NCI-H446 (cell line): ENCODE measurements at regions not wholly inside any gene's neighbourhood (a gene's known extent, or its start where the extent isn't known, plus 50 kb on each side); places are given as distances from the start of the nearest gene placed in this dataset.
A peak's percentile ranks its signal among the peaks of the same experiment; 100 is the strongest.

Experiments
- DNase-seq, 2 experiments: peaks; one replicate each; lab custom pipeline; 2025; lab: John Stamatoyannopoulos, UW

GRCh38 chr3:161555320-161555719 lies 58.7 kb downstream of the OTOL1 start:
- no peak for DNase-seq

- no peak for DNase-seq
Measured at GRCh38 chr3:161556533-161556932, 59.9 kb downstream of the OTOL1 start.

GRCh38 chr3:161556941-161557340 lies 60.3 kb downstream of the OTOL1 start:
- DNase-seq, result no peak

- no peak for DNase-seq
Measured at GRCh38 chr3:161557445-161558150, 61.0 kb downstream of the OTOL1 start.

GRCh38 chr3:161558236-161558635 lies 61.6 kb downstream of the OTOL1 start:
- peak in 1 of 2 experiments; percentile 18 for DNase-seq

- DNase-seq, result peak; percentile 28 to 68
Measured at GRCh38 chr3:161559177-161559998, 62.8 kb downstream of the OTOL1 start.

GRCh38 chr3:161560008-161560637 lies 63.5 kb downstream of the OTOL1 start:
- peak; percentile 29 to 50 for DNase-seq

GRCh38 chr3:161567577-161568361 lies 71.2 kb downstream of the OTOL1 start:
- DNase-seq, result no peak

GRCh38 chr3:161568671-161569070 lies 72.1 kb downstream of the OTOL1 start:
- no peak for DNase-seq

- no peak for DNase-seq
Measured at GRCh38 chr3:161571951-161572350, 75.3 kb downstream of the OTOL1 start.

- DNase-seq, result no peak
Measured at GRCh38 chr3:161573136-161573535, 76.5 kb downstream of the OTOL1 start.

- no peak for DNase-seq
Measured at GRCh38 chr3:161575901-161576300, 79.3 kb downstream of the OTOL1 start.

- DNase-seq, result no peak
Measured at GRCh38 chr3:161576311-161576710, 79.7 kb downstream of the OTOL1 start.

GRCh38 chr3:161576714-161577510 lies 80.3 kb downstream of the OTOL1 start:
- no peak for DNase-seq

- DNase-seq, result no peak
Measured at GRCh38 chr3:161577662-161578061, 81.1 kb downstream of the OTOL1 start.

- DNase-seq, result no peak
Measured at GRCh38 chr3:161579395-161580126, 83.0 kb downstream of the OTOL1 start.

- DNase-seq, result no peak
Measured at GRCh38 chr3:161585922-161586321, 89.3 kb downstream of the OTOL1 start.

- no peak for DNase-seq
Measured at GRCh38 chr3:161586556-161587235, 90.1 kb downstream of the OTOL1 start.

GRCh38 chr3:161598639-161599038 lies 102.0 kb downstream of the OTOL1 start:
- no peak for DNase-seq

GRCh38 chr3:161599697-161600096 lies 103.1 kb downstream of the OTOL1 start:
- no peak for DNase-seq
